ENCODE measurements at regions not wholly inside any gene's neighbourhood (a gene's known extent, or its start where the extent isn't known, plus 50 kb on each side); places are given as distances from the start of the nearest gene placed in this dataset.

- TF ChIP-seq CTCF (IDR thresholded peaks at IDR 0.05; ENCODE audit: low read depth, low read length, poor library complexity, severe bottlenecking), result no peak
- no peak for TF ChIP-seq EZH2phosphoT487 (IDR thresholded peaks at IDR 0.05; ENCODE audit: borderline replicate concordance, low read length)
Observed at GRCh38 chr10:8951440-8952089, 897.1 kb downstream of the GATA3 start.

All from DOHH2 (cell line).